ENCODE measurements at regions not wholly inside any gene's neighbourhood (a gene's known extent, or its start where the extent isn't known, plus 50 kb on each side); places are given as distances from the start of the nearest gene placed in this dataset.

DNA sequence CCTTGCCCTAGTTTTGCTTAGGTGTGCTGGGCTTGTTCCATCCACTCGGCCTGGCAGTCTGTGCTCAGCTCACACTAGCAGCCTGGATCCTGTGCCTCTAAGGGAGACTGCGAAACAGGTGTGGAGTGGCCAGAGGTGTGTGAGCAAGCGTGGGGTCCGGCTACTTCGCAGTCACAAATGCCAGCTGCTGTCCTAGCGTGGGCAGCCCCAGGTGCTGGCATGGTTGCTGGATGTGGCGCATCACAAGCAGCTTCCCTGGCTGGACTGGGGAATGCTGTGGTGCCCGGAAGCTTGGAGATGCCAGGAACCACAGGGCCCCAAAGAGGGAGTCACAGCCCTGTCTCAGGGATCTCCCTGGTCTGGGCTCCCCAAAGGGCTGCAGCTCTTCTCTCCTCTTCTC is 119.0 kb upstream of the TMEFF2 start:
- no peak for FAIRE-seq
- no peak for DNase-seq (ENCODE audit: insufficient read length, low spot score)
- TF ChIP-seq, protein P1, sequence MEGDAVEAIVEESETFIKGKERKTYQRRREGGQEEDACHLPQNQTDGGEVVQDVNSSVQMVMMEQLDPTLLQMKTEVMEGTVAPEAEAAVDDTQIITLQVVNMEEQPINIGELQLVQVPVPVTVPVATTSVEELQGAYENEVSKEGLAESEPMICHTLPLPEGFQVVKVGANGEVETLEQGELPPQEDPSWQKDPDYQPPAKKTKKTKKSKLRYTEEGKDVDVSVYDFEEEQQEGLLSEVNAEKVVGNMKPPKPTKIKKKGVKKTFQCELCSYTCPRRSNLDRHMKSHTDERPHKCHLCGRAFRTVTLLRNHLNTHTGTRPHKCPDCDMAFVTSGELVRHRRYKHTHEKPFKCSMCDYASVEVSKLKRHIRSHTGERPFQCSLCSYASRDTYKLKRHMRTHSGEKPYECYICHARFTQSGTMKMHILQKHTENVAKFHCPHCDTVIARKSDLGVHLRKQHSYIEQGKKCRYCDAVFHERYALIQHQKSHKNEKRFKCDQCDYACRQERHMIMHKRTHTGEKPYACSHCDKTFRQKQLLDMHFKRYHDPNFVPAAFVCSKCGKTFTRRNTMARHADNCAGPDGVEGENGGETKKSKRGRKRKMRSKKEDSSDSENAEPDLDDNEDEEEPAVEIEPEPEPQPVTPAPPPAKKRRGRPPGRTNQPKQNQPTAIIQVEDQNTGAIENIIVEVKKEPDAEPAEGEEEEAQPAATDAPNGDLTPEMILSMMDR (IDR thresholded peaks at IDR 0.05; ENCODE audit: insufficient read depth, missing control alignments), result no peak

DNA sequence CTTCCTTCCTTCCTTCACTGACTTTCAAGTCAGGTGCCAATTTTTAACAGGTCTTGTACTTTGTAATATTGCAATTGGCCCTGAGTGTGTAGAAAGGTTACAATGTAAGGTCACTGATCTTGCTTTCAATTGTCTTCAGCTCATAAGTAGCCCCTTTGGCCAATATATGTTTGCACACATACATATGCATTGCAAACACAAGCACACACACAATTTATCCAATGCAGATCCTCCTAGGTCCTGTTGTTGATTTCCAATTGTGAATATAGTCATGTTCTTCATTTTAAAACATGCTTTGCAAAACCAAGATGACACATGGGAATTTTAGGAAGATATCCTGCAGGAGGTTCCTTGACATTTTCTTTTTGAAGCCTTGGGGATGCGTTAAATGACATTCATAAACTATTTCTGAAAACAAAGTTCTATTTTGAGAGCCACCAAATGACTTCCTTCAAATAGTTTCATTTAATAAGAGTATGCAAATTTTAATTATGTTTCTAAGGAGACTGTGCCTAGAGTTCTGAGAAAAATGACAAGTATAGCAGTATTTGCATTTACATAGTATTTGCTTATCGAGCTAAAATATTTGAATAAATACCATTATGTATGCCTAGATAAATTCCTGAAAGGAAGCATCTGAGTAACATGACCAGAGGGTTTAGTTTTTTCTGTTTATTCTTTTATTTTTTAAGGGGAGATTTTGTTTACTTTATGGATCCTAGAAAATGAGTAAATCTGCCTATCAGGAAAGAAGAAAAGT is 117.1 kb upstream of the TMEFF2 start:
- DNase-seq (ENCODE audit: insufficient read length, low spot score) (no peak), FAIRE-seq (no peak)
- TF ChIP-seq, protein P1 (IDR thresholded peaks at IDR 0.05; ENCODE audit: insufficient read depth, missing control alignments), result no peak

DNA sequence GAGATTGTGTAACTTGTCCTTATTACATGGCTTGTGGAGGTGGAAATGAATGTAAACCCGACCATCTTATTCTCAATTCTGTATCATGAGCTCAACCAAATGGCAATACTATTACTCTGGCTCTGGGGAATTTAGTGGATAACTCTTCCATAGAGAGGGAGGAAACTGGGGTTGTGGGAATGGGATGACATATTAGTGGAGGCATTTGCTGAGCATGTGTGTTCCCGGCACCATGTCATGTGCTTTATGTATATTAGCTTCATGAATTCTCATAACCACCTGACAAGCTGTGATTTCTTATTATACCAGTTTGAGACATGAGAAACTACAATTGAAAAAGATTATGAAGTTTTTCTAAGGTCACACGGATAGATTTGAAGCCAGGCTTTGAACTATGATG is 112.8 kb upstream of the TMEFF2 start:
- TF ChIP-seq, protein P1 (IDR thresholded peaks at IDR 0.05; ENCODE audit: insufficient read depth, missing control alignments), result no peak
- DNase-seq (ENCODE audit: insufficient read length, low spot score), result no peak
- FAIRE-seq, result no peak

DNA sequence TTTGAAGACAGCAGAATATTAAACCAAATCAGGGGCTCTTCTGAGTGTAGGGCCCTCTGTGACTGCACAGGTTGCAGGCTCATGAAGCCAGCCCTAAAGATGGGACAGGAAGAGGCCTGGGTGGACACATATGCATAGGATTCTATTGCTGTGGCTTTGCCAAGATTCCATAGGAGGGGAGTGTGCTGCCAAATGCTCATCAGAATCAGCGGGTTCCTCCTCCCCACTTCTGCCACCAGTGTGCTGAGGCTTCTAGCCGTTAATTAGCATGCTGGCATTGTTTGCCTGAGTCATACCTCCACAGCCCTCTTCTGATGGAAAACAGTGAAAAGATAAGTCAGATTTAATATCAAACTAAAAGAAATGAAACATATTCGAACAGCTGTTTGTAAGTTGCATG is 103.9 kb upstream of the TMEFF2 start:
- TF ChIP-seq, protein P1 (IDR thresholded peaks at IDR 0.05; ENCODE audit: insufficient read depth, missing control alignments), result no peak
- no peak for FAIRE-seq
- DNase-seq (ENCODE audit: insufficient read length, low spot score), result no peak

DNA sequence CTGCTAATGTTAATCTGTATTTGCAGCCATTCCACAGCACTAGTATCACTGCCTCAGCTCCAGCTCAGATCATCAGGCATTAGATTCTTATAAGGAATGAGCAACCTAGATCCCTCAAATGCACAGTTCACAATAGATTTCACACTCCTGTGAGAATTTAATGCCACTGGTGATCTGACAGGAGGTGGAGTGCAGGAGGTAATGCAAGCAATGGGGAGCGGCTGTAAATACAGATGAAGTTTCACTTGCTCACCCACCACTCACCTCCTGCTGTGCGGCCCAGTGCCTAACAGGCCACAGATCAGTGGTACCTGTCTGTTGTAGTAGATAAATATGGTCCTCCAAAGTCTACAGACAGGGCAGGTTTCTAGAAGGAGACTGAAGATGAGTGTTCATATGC is 97.7 kb upstream of the TMEFF2 start:
- DNase-seq (ENCODE audit: insufficient read length, low spot score) (no peak), FAIRE-seq (no peak)
- TF ChIP-seq, protein P1 (IDR thresholded peaks at IDR 0.05; ENCODE audit: insufficient read depth, missing control alignments), result no peak

DNA sequence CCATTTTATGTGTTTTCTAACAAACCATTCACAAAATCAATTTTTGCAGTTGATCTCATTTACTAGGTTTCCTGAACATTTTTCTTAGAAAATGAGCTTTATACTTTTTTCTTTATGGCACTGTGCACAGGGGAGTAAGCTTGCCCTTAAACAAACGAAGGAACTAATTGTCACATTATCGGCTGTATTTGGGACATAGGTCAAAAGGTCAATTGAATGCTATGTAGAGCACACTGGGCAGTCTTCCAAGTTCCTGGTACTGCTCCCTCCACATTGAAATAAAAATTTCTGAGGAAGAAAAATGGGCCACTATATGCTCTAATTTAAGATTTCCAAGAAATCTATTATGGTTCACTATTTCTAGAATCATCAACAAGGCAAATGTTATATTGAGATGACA is 93.6 kb upstream of the TMEFF2 start:
- FAIRE-seq (no peak), DNase-seq (ENCODE audit: insufficient read length, low spot score) (no peak)
- TF ChIP-seq, protein P1 (IDR thresholded peaks at IDR 0.05; ENCODE audit: insufficient read depth, missing control alignments), result no peak

DNA sequence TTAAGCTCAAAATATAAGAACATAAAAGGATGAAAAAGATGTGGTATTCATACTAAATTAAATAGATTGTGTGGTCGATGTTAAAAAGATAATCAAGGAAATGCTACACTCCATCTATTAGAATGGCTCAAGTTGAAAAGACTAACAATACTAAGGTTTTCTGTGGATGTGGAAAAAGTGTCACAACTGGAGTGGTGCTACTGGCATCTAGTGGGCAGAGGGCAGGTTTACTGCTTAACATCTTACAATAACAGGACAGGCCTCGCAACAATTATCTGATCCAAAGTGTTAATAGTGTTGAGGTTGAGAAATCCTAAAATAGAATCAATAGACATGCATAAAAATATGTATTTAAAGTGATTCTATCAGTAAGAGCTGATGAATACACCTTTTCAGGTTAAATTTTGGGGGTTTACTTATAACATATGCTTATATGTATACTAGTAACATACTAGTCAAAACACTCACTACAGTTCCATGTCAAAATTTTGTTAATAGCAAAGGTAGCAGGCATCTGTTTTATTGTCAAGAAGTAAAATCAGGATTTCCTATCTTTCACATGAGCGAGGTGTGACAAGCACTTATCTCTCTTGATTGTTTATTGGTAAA is 91.5 kb upstream of the TMEFF2 start:
- TF ChIP-seq, protein P1 (IDR thresholded peaks at IDR 0.05; ENCODE audit: insufficient read depth, missing control alignments), result peak; percentile 53
- DNase-seq (ENCODE audit: insufficient read length, low spot score), result no peak
- FAIRE-seq, result no peak

All from D721Med (cell line).